HUES6 (cell line): ENCODE measurements at regions not wholly inside any gene's neighbourhood (a gene's known extent, or its start where the extent isn't known, plus 50 kb on each side); places are given as distances from the start of the nearest gene placed in this dataset.

ENCODE experiments used
- H3K27ac ChIP-seq: 2 replicates; pipeline ENCODE4 v1.7.0; 2013; ENCODE audit warnings: low read depth, mild to moderate bottlenecking, low read length, inconsistent platforms
- H3K27me3 ChIP-seq: 2 replicates; pipeline ENCODE4 v1.6.1; 2013; ENCODE audit warnings: low read length; ENCODE audit not compliant: control insufficient read depth, insufficient read depth
- H3K36me3 ChIP-seq: 2 replicates; pipeline ENCODE4 v1.6.1; 2013; ENCODE audit warnings: low read length; ENCODE audit not compliant: control insufficient read depth, insufficient read depth
- H3K4me1 ChIP-seq: 2 replicates; pipeline ENCODE4 v1.6.1; 2013; ENCODE audit warnings: low read length; ENCODE audit not compliant: control insufficient read depth, insufficient read depth
- H3K4me3 ChIP-seq: 2 replicates; pipeline ENCODE4 v1.5.1; 2013; ENCODE audit warnings: low read depth, low read length
- H3K9ac ChIP-seq: one replicate; pipeline ENCODE4 v1.6.1; 2013; ENCODE audit warnings: mild to moderate bottlenecking, low read length
- H3K9me3 ChIP-seq: 2 replicates; pipeline ENCODE4 v1.6.1; 2013; ENCODE audit warnings: low read depth, low read length; ENCODE audit not compliant: control insufficient read depth, insufficient read depth

DNA sequence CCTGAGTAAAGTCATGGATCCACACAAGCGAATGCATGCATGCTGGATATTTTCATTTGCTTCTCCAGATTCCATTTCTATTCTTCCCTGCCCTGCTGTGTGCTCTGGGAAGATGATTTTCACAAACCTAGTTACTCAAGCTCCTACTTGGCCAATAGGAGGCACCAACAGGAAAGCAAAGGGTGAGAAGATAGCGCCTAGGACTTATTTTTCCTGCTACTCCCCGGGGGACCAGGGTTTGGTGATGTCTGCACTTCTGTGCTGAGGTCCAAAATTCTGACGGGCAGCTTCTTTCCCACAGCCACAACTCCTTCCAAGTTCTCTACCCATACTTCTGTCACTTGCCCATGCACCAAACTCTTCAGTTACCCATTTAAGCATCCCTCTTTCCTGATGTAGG, 509.3 kb upstream of the TENM4 start:
- no peaks in the 10 kb centered on the region for H3K9me3 ChIP-seq
- no peaks in the 10 kb centered on the region for H3K4me1 ChIP-seq
- H3K27me3 ChIP-seq: no peaks in the 10 kb centered on the region; the same call in 1 of the 2 replicates
- H3K36me3 ChIP-seq: no peaks in the 10 kb centered on the region
- H3K9ac ChIP-seq: no peak overlapping the region
- H3K27ac ChIP-seq: no peak overlapping the region
- H3K4me3 ChIP-seq: no peak overlapping the region

DNA sequence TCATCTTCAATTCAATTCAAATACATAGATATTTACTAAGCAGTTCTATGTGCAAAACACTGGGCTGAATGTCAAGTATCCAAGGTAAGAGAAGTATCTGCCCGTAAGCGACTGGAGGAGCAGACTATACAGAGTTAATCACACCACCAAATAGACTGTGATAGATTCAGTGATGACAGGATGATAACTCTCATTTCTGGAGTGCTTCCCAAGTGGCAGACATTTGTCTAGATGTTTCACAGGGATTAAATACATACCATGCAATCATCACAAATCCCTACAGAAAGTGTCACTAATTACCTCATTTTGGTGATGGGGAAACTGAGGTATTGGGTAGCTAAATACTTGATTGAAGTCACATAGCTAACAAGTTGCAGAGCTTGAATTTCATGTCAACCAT, 508.7 kb upstream of the TENM4 start:
- Histone ChIP-seq H3K9ac (no peak overlapping the region), H3K4me1 (no peaks in the 10 kb centered on the region), H3K4me3 (no peak overlapping the region), H3K27me3 (no peaks in the 10 kb centered on the region; the same call in 1 of the 2 replicates), H3K27ac (no peak overlapping the region), H3K36me3 (no peaks in the 10 kb centered on the region), H3K9me3 (no peaks in the 10 kb centered on the region)

DNA sequence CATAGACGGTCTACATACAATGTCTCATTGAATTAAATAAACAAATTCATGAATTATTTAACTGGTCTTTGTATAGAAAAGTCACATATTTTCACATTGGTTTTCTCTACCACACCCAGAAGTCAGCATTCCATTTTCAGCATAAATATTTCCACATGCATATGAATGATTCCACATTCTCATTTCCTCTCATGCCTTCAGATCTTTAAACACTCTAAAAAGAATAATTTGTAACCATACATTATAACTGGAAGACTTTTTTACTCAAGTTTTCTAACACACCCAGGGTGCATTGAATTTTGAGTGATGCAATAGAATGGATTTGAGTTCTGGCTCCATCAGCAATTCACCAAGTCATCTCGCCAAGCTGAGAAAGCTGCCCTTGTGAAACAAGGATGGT, 501.8 kb upstream of the TENM4 start:
- no peaks in the 10 kb centered on the region for H3K4me1 ChIP-seq
- no peak overlapping the region for H3K27ac ChIP-seq
- no peak overlapping the region for H3K9ac ChIP-seq
- no peaks in the 10 kb centered on the region for H3K36me3 ChIP-seq
- no peaks in the 10 kb centered on the region for H3K27me3 ChIP-seq
- H3K4me3 ChIP-seq: no peak overlapping the region
- no peaks in the 10 kb centered on the region for H3K9me3 ChIP-seq

DNA sequence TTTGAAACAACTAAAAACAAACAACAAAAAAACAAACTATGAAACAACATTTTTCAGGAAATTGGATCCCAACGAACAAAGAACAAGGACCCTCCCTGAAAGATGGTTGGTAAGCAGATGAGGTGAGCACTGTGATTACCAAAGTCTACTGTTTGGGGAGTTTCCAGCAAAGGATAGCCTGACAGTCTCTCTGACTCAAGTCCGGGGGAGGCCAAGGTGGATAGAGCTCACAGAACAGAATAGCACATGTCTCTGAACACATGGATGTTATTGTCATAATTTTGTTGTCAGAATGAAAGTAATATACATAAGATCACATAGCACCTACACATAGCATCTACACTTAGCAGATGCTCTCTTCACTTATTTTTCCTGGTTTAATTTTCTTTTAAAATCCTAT, 501.3 kb upstream of the TENM4 start:
- Histone ChIP-seq H3K36me3 (no peaks in the 10 kb centered on the region), H3K27me3 (no peaks in the 10 kb centered on the region), H3K9me3 (no peaks in the 10 kb centered on the region), H3K4me3 (no peak overlapping the region), H3K27ac (no peak overlapping the region), H3K9ac (no peak overlapping the region), H3K4me1 (no peaks in the 10 kb centered on the region)

DNA sequence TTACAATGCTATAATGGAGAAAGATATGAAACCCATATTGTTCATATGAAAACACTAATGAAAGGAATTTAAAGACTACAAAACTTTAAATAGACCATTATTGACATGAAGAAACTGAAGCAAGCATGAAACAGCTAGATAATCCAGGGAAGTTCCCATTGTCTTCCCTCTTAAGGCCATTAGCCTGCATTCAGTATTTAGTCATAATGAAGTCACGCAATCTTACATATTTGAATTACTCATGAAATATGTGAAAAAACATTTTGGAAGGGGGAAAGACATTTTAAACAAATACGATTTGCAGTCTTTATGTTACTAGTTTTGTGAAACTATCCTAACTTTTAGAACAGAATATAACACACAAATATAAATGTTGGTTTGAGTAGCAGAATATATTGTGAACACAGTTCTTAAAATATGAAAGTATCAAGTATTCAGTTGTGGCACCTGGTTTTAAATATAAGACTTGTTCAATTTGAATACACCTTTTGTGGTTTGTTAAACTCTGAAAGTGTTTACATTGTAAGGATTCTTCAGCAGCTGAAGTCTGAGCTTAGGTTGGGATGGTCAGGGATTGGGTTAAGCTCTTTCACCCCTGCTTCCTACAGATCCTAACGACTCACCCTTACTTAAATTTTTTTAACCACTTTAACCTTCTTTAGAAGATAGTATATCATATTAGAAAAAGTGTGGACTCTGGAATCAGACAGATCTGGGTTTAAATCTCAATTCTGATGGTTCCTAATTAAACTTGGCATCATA, 500.3 kb upstream of the TENM4 start:
- H3K9me3 ChIP-seq: no peaks in the 10 kb centered on the region
- no peaks in the 10 kb centered on the region for H3K27me3 ChIP-seq
- H3K9ac ChIP-seq: no peak overlapping the region
- no peaks in the 10 kb centered on the region for H3K36me3 ChIP-seq
- no peaks in the 10 kb centered on the region for H3K4me1 ChIP-seq
- H3K27ac ChIP-seq: no peak overlapping the region
- no peak overlapping the region for H3K4me3 ChIP-seq

DNA sequence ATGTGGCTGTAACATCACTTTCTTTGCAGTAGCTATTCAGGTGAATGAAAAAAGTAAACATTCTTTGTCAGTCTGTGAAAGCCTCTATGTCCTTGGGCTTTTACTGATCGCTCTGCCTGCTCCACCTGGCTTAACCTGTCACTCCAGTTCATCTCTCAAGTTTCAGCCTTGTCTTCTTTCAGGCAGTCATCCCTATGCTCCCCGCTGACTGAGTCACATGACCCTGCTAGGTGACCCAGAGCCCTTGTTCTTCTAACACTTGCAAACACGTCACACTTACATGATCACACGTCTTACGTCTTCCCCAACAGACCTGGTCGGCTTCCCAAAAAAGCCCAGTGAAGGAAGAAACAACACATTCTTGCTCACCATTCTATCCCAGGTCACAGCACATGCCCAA, 499.3 kb upstream of the TENM4 start:
- Histone ChIP-seq H3K9ac (no peak overlapping the region), H3K9me3 (no peaks in the 10 kb centered on the region), H3K4me1 (no peaks in the 10 kb centered on the region), H3K27ac (no peak overlapping the region), H3K27me3 (no peaks in the 10 kb centered on the region), H3K4me3 (no peak overlapping the region), H3K36me3 (no peaks in the 10 kb centered on the region)

DNA sequence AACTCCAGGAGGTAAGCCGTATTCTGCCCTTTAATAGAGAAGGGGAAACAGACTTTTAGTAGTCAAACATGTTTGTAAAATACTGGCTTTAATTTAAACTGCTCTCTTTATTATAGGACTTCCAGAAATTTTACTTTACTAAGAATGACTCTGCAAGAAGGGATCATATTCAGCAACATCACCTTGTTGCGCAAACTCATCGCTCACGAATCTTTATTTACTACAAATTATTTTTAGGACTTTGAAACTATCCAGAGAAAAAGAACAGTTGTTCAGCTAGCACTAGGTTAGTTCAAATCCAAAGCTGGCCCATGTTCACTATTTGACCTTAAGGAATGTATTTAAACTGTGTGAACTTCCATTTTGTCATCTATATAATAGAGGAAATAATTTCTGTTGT, 498.3 kb upstream of the TENM4 start:
- Histone ChIP-seq H3K36me3 (no peaks in the 10 kb centered on the region), H3K27me3 (no peaks in the 10 kb centered on the region), H3K9me3 (no peaks in the 10 kb centered on the region), H3K27ac (no peak overlapping the region), H3K9ac (no peak overlapping the region), H3K4me1 (no peaks in the 10 kb centered on the region), H3K4me3 (no peak overlapping the region)

DNA sequence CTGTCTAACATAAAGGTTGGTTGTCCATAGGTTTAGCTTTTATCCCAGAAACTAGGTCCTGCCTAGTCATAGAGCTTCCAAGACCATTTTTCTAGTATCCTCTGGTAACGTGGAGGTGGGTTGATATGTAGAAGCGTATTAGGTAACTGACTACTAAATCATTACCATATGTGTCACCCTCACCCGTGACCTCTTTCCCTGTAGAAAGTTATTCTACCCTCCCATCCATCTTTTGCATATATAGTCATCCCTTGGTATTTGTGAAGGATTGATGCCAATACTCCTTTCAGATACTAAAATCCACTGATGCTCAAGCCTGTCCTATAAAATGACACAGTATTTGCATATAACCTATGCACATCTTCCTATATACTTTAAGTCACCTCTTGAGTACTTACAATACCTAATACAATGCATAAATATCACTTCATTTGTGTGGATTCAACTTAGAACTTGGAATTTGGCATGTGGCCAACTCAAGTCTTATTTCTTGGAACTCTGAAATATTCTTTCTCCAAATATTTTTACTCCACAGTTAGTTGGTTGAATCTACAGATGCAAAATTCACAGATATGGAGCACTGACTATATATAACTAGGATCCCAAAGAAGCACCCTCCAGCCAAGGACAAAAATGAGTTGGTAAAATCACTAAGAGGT, 497.0 kb upstream of the TENM4 start:
- Histone ChIP-seq H3K27me3 (no peaks in the 10 kb centered on the region), H3K36me3 (no peaks in the 10 kb centered on the region), H3K4me3 (no peak overlapping the region), H3K9me3 (no peaks in the 10 kb centered on the region), H3K4me1 (no peaks in the 10 kb centered on the region), H3K27ac (no peak overlapping the region), H3K9ac (no peak overlapping the region)

DNA sequence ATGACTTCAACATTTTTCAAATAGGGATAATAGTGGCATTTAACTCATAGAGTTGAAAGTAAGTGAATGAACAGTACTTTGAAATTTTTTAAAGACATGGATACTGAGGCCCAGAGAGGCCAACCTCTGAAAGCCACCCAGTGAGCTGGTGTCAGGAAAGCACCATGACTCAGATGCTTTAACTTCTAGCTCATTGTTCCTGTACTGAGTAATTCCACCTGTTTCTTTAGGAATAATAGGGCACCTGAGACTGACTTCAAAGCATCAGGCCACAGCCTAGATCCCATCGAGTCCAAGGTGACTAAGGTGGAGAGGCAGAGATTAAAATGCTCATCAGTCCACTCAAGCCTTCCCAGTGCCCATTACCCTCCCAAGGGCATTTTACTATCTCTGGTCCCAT, 491.8 kb upstream of the TENM4 start:
- Histone ChIP-seq H3K36me3 (no peaks in the 10 kb centered on the region), H3K27me3 (no peaks in the 10 kb centered on the region), H3K9me3 (no peaks in the 10 kb centered on the region)

DNA sequence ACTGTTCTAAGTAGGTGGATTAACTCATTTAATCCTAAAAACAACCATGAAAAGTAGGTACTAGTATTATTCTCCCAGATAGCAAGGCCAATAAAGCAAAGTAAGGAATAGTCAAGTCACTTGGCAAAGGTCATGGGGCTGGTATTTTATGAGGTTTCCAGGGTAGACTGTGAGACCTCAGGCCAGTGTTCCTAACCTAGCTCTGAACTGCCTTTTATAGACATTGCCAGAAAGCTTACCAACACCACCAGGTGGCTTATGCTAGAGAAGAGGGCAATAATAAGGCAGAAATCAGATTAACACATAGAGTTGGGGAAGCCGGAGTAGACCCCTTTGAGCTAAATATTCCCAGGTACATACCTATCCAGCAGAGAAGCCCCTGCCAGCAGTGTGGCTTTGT, 490.9 kb upstream of the TENM4 start:
- no peak overlapping the region for H3K9ac ChIP-seq
- H3K27ac ChIP-seq: no peak overlapping the region
- no peaks in the 10 kb centered on the region for H3K4me1 ChIP-seq
- no peaks in the 10 kb centered on the region; the same call in 1 of the 2 replicates for H3K27me3 ChIP-seq
- no peaks in the 10 kb centered on the region for H3K36me3 ChIP-seq
- no peak overlapping the region for H3K4me3 ChIP-seq
- H3K9me3 ChIP-seq: no peaks in the 10 kb centered on the region

More for the DNA sequence above, 491.8 kb upstream of the TENM4 start:
- Histone ChIP-seq H3K9ac (no peak overlapping the region), H3K4me1 (no peaks in the 10 kb centered on the region), H3K27ac (no peak overlapping the region), H3K4me3 (no peak overlapping the region)

DNA sequence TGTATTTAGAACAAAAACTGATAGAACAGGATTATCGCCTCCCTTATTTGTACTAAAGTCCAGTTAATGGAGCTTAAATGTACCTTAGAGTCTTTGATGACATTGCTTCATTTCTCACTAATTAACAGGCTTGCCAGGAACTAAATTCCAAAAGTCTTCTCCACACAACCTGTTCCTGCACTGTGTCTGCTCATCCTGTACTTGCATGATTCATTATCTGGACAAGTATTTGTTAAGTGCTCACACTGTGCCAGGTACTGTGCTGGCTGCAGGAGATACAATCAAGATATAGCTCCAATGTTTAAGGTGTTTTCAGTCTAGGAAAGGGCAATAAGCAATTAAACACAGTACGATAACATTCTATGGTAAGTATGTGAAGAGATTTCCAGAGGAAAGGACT, 485.9 kb upstream of the TENM4 start:
- Histone ChIP-seq H3K4me1 (no peaks in the 10 kb centered on the region), H3K27me3 (no peaks in the 10 kb centered on the region; the same call in 1 of the 2 replicates)

More for the DNA sequence above, 485.9 kb upstream of the TENM4 start:
- no peak overlapping the region for H3K4me3 ChIP-seq
- no peaks in the 10 kb centered on the region for H3K36me3 ChIP-seq
- H3K27ac ChIP-seq: no peak overlapping the region
- H3K9ac ChIP-seq: no peak overlapping the region
- no peaks in the 10 kb centered on the region for H3K9me3 ChIP-seq
